ENCODE measurements at regions not wholly inside any gene's neighbourhood (a gene's known extent, or its start where the extent isn't known, plus 50 kb on each side); places are given as distances from the start of the nearest gene placed in this dataset.

DNA sequence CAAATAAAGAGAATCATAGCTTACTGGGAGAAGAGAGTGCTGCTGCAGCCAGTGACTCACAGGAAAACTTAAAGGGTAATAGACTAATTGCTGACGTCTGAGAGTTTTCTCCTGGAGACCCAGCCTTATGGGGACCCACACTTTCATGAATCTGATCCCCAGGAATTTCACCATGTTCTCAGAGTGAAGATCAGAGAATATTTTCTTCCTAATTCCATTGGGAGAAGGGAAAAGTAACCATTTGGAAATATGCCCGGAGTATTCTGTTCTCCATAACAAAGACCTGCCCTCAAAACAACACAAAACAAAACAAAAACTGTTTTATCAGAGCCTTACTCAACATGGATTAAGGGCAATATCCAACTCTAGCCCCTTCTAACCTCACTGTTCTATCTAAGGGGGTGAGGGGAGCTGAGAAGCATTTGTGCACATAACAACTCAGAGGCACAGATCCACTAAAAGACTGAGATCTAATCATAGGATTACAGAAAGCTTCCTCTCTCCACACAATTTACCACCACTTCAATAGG lies 168.2 kb upstream of the SSTR4 start:
- intact Hi-C loops (cut with micrococcal nuclease; ENCODE audit: unreplicated experiment) = no loop called here
- CTCF ChIA-PET = no interaction called here
- Histone ChIP-seq H3K36me3 (ENCODE audit: insufficient read depth, low read length, poor library complexity, severe bottlenecking) (no peaks in the 10 kb centered on the region), H3K27ac (ENCODE audit: low read depth, low read length, poor library complexity, severe bottlenecking) (no peak overlapping the region), H3K9me3 (ENCODE audit: low read depth, low read length, poor library complexity, severe bottlenecking) (no peaks in the 10 kb centered on the region), H3K27me3 (replicated peaks; ENCODE audit: insufficient read depth, low read depth, low read length, poor library complexity) (no peaks in the 10 kb centered on the region), H3K4me1 (ENCODE audit: insufficient read depth, low read length, poor library complexity, severe bottlenecking) (no peaks in the 10 kb centered on the region), H3K4me3 (ENCODE audit: low read depth, low read length, poor library complexity, severe bottlenecking) (no peak overlapping the region)
- POLR2A ChIA-PET (ENCODE audit: low non-redundant PET) = no interaction called here
- TF ChIP-seq CTCF (conservative IDR thresholded peaks at IDR 0.05; ENCODE audit: low read depth, low read length) = no peak
- TF ChIP-seq EZH2 (IDR thresholded peaks at IDR 0.05; ENCODE audit: borderline replicate concordance, low read depth, low read length, poor library complexity, severe bottlenecking) = no peak
- DNase-seq (ENCODE audit: low spot score) = no peak
- BruUV-seq (replicated peaks) = no TSS peak

- DNase-seq (ENCODE audit: low spot score) = no peak
- POLR2A ChIA-PET (ENCODE audit: low non-redundant PET) = no interaction called here
- no TSS peak for BruUV-seq (replicated peaks)
- H3K9me3 ChIP-seq (ENCODE audit: low read depth, low read length, poor library complexity, severe bottlenecking) = no peaks in the 10 kb centered on the region
- no peak overlapping the region for H3K27ac ChIP-seq (ENCODE audit: low read depth, low read length, poor library complexity, severe bottlenecking)
- CTCF ChIA-PET = no interaction called here
- TF ChIP-seq EZH2 (IDR thresholded peaks at IDR 0.05; ENCODE audit: borderline replicate concordance, low read depth, low read length, poor library complexity, severe bottlenecking) (no peak), CTCF (conservative IDR thresholded peaks at IDR 0.05; ENCODE audit: low read depth, low read length) (no peak)
- H3K4me1 ChIP-seq (ENCODE audit: insufficient read depth, low read length, poor library complexity, severe bottlenecking) = no peaks in the 10 kb centered on the region
- no peak overlapping the region for H3K4me3 ChIP-seq (ENCODE audit: low read depth, low read length, poor library complexity, severe bottlenecking)
- intact Hi-C loops (cut with micrococcal nuclease; ENCODE audit: unreplicated experiment) = no loop called here
- no peaks in the 10 kb centered on the region for H3K36me3 ChIP-seq (ENCODE audit: insufficient read depth, low read length, poor library complexity, severe bottlenecking)
- H3K27me3 ChIP-seq (replicated peaks; ENCODE audit: insufficient read depth, low read depth, low read length, poor library complexity) = no peaks in the 10 kb centered on the region
Observed at GRCh38 chr20:22878166-22878565, 156.9 kb upstream of the SSTR4 start.

GRCh38 chr20:22880277-22880676 lies 154.8 kb upstream of the SSTR4 start:
- intact Hi-C loops (cut with micrococcal nuclease; ENCODE audit: unreplicated experiment) = no loop called here
- CTCF ChIA-PET = no interaction called here
- Histone ChIP-seq H3K9me3 (ENCODE audit: low read depth, low read length, poor library complexity, severe bottlenecking) (no peaks in the 10 kb centered on the region), H3K4me3 (ENCODE audit: low read depth, low read length, poor library complexity, severe bottlenecking) (no peak overlapping the region), H3K36me3 (ENCODE audit: insufficient read depth, low read length, poor library complexity, severe bottlenecking) (no peaks in the 10 kb centered on the region), H3K27ac (ENCODE audit: low read depth, low read length, poor library complexity, severe bottlenecking) (no peak overlapping the region), H3K4me1 (ENCODE audit: insufficient read depth, low read length, poor library complexity, severe bottlenecking) (no peaks in the 10 kb centered on the region), H3K27me3 (replicated peaks; ENCODE audit: insufficient read depth, low read depth, low read length, poor library complexity) (no peaks in the 10 kb centered on the region)
- POLR2A ChIA-PET (ENCODE audit: low non-redundant PET) = no interaction called here
- no TSS peak for BruUV-seq (replicated peaks)
- no peak for DNase-seq (ENCODE audit: low spot score)
- TF ChIP-seq CTCF (conservative IDR thresholded peaks at IDR 0.05; ENCODE audit: low read depth, low read length) (no peak), EZH2 (IDR thresholded peaks at IDR 0.05; ENCODE audit: borderline replicate concordance, low read depth, low read length, poor library complexity, severe bottlenecking) (no peak)
